ENCODE measurements at regions not wholly inside any gene's neighbourhood (a gene's known extent, or its start where the extent isn't known, plus 50 kb on each side); places are given as distances from the start of the nearest gene placed in this dataset.

GRCh38 chr5:91595424-91595823 lies 212.3 kb upstream of the ARRDC3 start (continued):
- no peak for TF ChIP-seq PRDM15 (CRISPR knock-in tag; IDR thresholded peaks at IDR 0.05)
- no peak for TF ChIP-seq SP1 (CRISPR knock-in tag; conservative IDR thresholded peaks at IDR 0.05)
- no peak for TF ChIP-seq SMAD3 (CRISPR knock-in tag; IDR thresholded peaks at IDR 0.05; ENCODE audit: borderline replicate concordance)

GRCh38 chr5:91591076-91591475 lies 208.0 kb upstream of the ARRDC3 start:
- ATAC-seq = no peak
- ChIA-PET CTCF (no interaction called here), POLR2A (no interaction called here)
- H3K9me3 Mint-ChIP-seq = peaks cover 85% of the 10 kb centered on the region
- no peak for DNase-seq (ENCODE audit: low spot score)
- no peaks in the 10 kb centered on the region for H3K27me3 Mint-ChIP-seq (ENCODE audit: low read depth)
- H3K4me1 Mint-ChIP-seq = no peaks in the 10 kb centered on the region
- no peak overlapping the region for H3K4me3 Mint-ChIP-seq
- H3K36me3 Mint-ChIP-seq = peaks cover 50% of the 10 kb centered on the region
- TF ChIP-seq ETV6 (CRISPR knock-in tag; IDR thresholded peaks at IDR 0.05) (no peak), ZNF416 (CRISPR knock-in tag; IDR thresholded peaks at IDR 0.05) (no peak), ZBTB21 (CRISPR knock-in tag; IDR thresholded peaks at IDR 0.05; ENCODE audit: borderline replicate concordance) (no peak)
- no peak overlapping the region for H3K27ac Mint-ChIP-seq

GRCh38 chr5:91586232-91586631 lies 203.1 kb upstream of the ARRDC3 start:
- Mint-ChIP-seq H3K4me3 (no peak overlapping the region), H3K27me3 (ENCODE audit: low read depth) (no peaks in the 10 kb centered on the region), H3K36me3 (peaks cover 16% of the 10 kb centered on the region), H3K27ac (no peak overlapping the region), H3K4me1 (no peaks in the 10 kb centered on the region), H3K9me3 (peaks cover 47% of the 10 kb centered on the region)
- TF ChIP-seq ZNF263 (CRISPR knock-in tag; IDR thresholded peaks at IDR 0.05; ENCODE audit: low read depth) (no peak), ERG (CRISPR knock-in tag; IDR thresholded peaks at IDR 0.05) (no peak), TEAD4 (CRISPR knock-in tag; IDR thresholded peaks at IDR 0.05) (no peak)
- DNase-seq (ENCODE audit: low spot score) (no peak), ATAC-seq (no peak)
- POLR2A ChIA-PET = no interaction called here
- CTCF ChIA-PET = no interaction called here

GRCh38 chr5:91584352-91584751 lies 201.2 kb upstream of the ARRDC3 start:
- CTCF ChIA-PET = no interaction called here
- no peaks in the 10 kb centered on the region for H3K27me3 Mint-ChIP-seq (ENCODE audit: low read depth)
- DNase-seq (ENCODE audit: low spot score) (no peak), ATAC-seq (no peak)
- no peak overlapping the region for H3K27ac Mint-ChIP-seq
- H3K36me3 Mint-ChIP-seq = peaks cover 8% of the 10 kb centered on the region
- H3K9me3 Mint-ChIP-seq = peaks cover 38% of the 10 kb centered on the region
- no peaks in the 10 kb centered on the region for H3K4me1 Mint-ChIP-seq
- POLR2A ChIA-PET = no interaction called here
- no peak overlapping the region for H3K4me3 Mint-ChIP-seq
- no peak for TF ChIP-seq ZNF317 (CRISPR knock-in tag; IDR thresholded peaks at IDR 0.05; ENCODE audit: borderline replicate concordance, low read depth)
- TF ChIP-seq ZNF121 (CRISPR knock-in tag; IDR thresholded peaks at IDR 0.05) = no peak
- TF ChIP-seq CREB1 (CRISPR knock-in tag; IDR thresholded peaks at IDR 0.05) = no peak
- no peak for TF ChIP-seq ARID4B (CRISPR knock-in tag; IDR thresholded peaks at IDR 0.05; ENCODE audit: borderline replicate concordance)
- TF ChIP-seq ZNF138 (CRISPR knock-in tag; conservative IDR thresholded peaks at IDR 0.05) = no peak
- TF ChIP-seq ZMAT4 (CRISPR knock-in tag; IDR thresholded peaks at IDR 0.05) = no peak
- TF ChIP-seq HMGXB4 (CRISPR knock-in tag; IDR thresholded peaks at IDR 0.05) = no peak
- TF ChIP-seq CBFB (CRISPR knock-in tag; IDR thresholded peaks at IDR 0.05; ENCODE audit: low read depth) = no peak
- no peak for TF ChIP-seq CREM (CRISPR knock-in tag; IDR thresholded peaks at IDR 0.05)
